Endothelial cell of umbilical vein (primary cell): ENCODE measurements at regions not wholly inside any gene's neighbourhood (a gene's known extent, or its start where the extent isn't known, plus 50 kb on each side); places are given as distances from the start of the nearest gene placed in this dataset.

Source experiments
- BruUV-seq: library from RNA; stranded (reverse); fragments of 400-500 nt; replicated peaks from 2 replicates; lab custom pipeline; 2021; lab: Mats Ljungman, UMichigan
- CTCF ChIA-PET: fragments of 300-600, 350-600 bp; sonication (Branson Sonifier 250); formaldehyde crosslinking; loops from one replicate; lab custom pipeline; 2021; ENCODE audit warnings: antibody characterized with exemption, inconsistent platforms; lab: Charles Lee
- POLR2A ChIA-PET: fragments of 300-600, 350-600 bp; sonication (Branson Sonifier 250); formaldehyde crosslinking; loops from one replicate; lab custom pipeline; 2021; ENCODE audit warnings: antibody characterized with exemption, inconsistent platforms; lab: Charles Lee
- DNase-seq: peaks from one replicate; pipeline ENCODE4 v3.0.0-alpha.2; 2011; ENCODE audit warnings: low read depth, low spot score
- FAIRE-seq: peaks from 2 replicates; lab custom pipeline; 2011; peaks lifted over from hg19 to GRCh38; lab: Jason Lieb, UNC
- H2AFZ ChIP-seq: 2 replicates; pipeline ENCODE4 v1.6.0; 2012; ENCODE audit warnings: low read depth, low read length, control low read depth, inconsistent platforms
- H3K27ac ChIP-seq: 2 replicates; pipeline ENCODE4 v1.5.1; 2011; ENCODE audit warnings: low read depth, mild to moderate bottlenecking, control low read depth, low read length, moderate library complexity; ENCODE audit not compliant: insufficient read depth
- H3K27me3 ChIP-seq, 2 experiments: 2 replicates each; pipeline versions ENCODE4 v1.6.0 to v1.6.1; 2011; ENCODE audit warnings: low read length in 2 of 2, mixed read lengths in 1 of 2; ENCODE audit not compliant: control insufficient read depth in 2 of 2, insufficient read depth in 2 of 2
- H3K36me3 ChIP-seq, 2 experiments: 2 replicates in 1 of 2; 3 replicates in 1 of 2; pipeline ENCODE4 v1.5.1; 2011; ENCODE audit warnings: low read length in 2 of 2, mild to moderate bottlenecking in 1 of 2, moderate library complexity in 1 of 2; ENCODE audit not compliant: control insufficient read depth in 2 of 2, insufficient read depth in 2 of 2; ENCODE audit errors: extremely low read depth in 1 of 2
- H3K4me1 ChIP-seq: 3 replicates; pipeline ENCODE4 v1.5.1; 2011; ENCODE audit warnings: mild to moderate bottlenecking, low read length; ENCODE audit not compliant: control insufficient read depth, insufficient read depth; ENCODE audit errors: extremely low read depth
- H3K4me2 ChIP-seq: 2 replicates; pipeline ENCODE4 v1.6.1; 2011; ENCODE audit warnings: low read length, control low read depth, mixed read lengths; ENCODE audit not compliant: insufficient read depth
- H3K4me3 ChIP-seq, 3 experiments: fragments of 200-600 bp in 1 of 3; sonication (generic), shearing (Covaris generic) in 1 of 3; replicated peaks in 1 of 3; 2 replicates each; pipeline ENCODE4 v1.5.1; 2011 to 2016; ENCODE audit warnings: control low read depth in 3 of 3, low read length in 3 of 3, mild to moderate bottlenecking in 2 of 3, inconsistent platforms in 1 of 3, low read depth in 1 of 3, moderate library complexity in 1 of 3; ENCODE audit not compliant: insufficient read depth in 1 of 3
- H3K79me2 ChIP-seq: 2 replicates; pipeline ENCODE4 v1.6.0; 2012; ENCODE audit warnings: low read length, inconsistent platforms; ENCODE audit not compliant: control insufficient read depth, insufficient read depth
- H3K9ac ChIP-seq: replicated peaks from 2 replicates; pipeline ENCODE3; 2011; ENCODE audit warnings: low read length, control low read depth; ENCODE audit not compliant: insufficient read depth; ENCODE audit errors: extremely low read depth
- H3K9me1 ChIP-seq: replicated peaks from 3 replicates; pipeline ENCODE4 v1.6.0; 2011; ENCODE audit warnings: mild to moderate bottlenecking, low read length; ENCODE audit not compliant: control insufficient read depth, insufficient read depth; ENCODE audit errors: extremely low read depth
- H3K9me3 ChIP-seq: replicated peaks from 2 replicates; pipeline ENCODE4 v1.5.1; 2012; ENCODE audit warnings: low read length, inconsistent platforms; ENCODE audit not compliant: control insufficient read depth, insufficient read depth
- H4K20me1 ChIP-seq: replicated peaks from 2 replicates; pipeline ENCODE3; 2011; ENCODE audit warnings: mild to moderate bottlenecking, low read length; ENCODE audit not compliant: control insufficient read depth, insufficient read depth; ENCODE audit errors: extremely low read depth
- CTCF ChIP-seq, 2 donors: IDR thresholded peaks; 1 replicate in 1 of 2; 2 replicates in 1 of 2; pipeline ENCODE4 v1.5.1; 2011; ENCODE audit warnings: low read length in 2 of 2, mild to moderate bottlenecking in 2 of 2, moderate library complexity in 2 of 2, control low read depth in 1 of 2, inconsistent platforms in 1 of 2, low read depth in 1 of 2; ENCODE audit not compliant: insufficient read depth in 1 of 2; ENCODE audit errors: extremely low read depth in 1 of 2
- EZH2 ChIP-seq: IDR thresholded peaks from 2 replicates; pipeline ENCODE4 v1.6.1; 2012; ENCODE audit warnings: borderline replicate concordance, low read depth, mild to moderate bottlenecking, moderate library complexity, low read length, inconsistent platforms; ENCODE audit not compliant: severe bottlenecking
- FOS ChIP-seq: IDR thresholded peaks from 2 replicates; pipeline ENCODE4 v1.6.1; 2011; ENCODE audit warnings: mild to moderate bottlenecking, low read length, moderate library complexity, borderline replicate concordance; ENCODE audit not compliant: insufficient read depth
- GATA2 ChIP-seq: IDR thresholded peaks from 2 replicates; pipeline ENCODE4 v1.7.0; 2011; ENCODE audit warnings: low read depth, mild to moderate bottlenecking, moderate library complexity, mixed read lengths, low read length; ENCODE audit not compliant: insufficient read length, insufficient read depth
- JUN ChIP-seq: IDR thresholded peaks from 2 replicates; pipeline ENCODE4 v1.6.1; 2011; ENCODE audit warnings: borderline replicate concordance, low read depth; ENCODE audit not compliant: insufficient read length, insufficient read depth
- MYC ChIP-seq: IDR thresholded peaks from one replicate; pipeline ENCODE4 v1.6.1; 2011; ENCODE audit warnings: mild to moderate bottlenecking, low read depth, low read length
- POLR2A ChIP-seq: IDR thresholded peaks from 2 replicates; pipeline ENCODE4 v1.6.1; 2012; ENCODE audit warnings: low read depth, mild to moderate bottlenecking, control low read depth, low read length
- POLR2AphosphoS5 ChIP-seq: IDR thresholded peaks from 2 replicates; pipeline ENCODE4 v1.6.1; 2012; ENCODE audit warnings: low read depth, mild to moderate bottlenecking, control low read depth, low read length, moderate library complexity; ENCODE audit not compliant: insufficient read depth
- dilution Hi-C: fragments of 300-500 bp; cut with MboI; formaldehyde crosslinking; loops from one replicate; pipeline ENCODE4 v1.15.0; 2019; ENCODE audit warnings: low sequenced_read_pairs; ENCODE audit not compliant: extremely low pct_ligation_motif_present
- intact Hi-C: fragments of 100-400 bp; cut with micrococcal nuclease; formaldehyde crosslinking; loops from one replicate; pipeline ENCODE4 v1.10.0; 2022
- TF ChIP-seq, protein P1 (sequence below): IDR thresholded peaks from 2 replicates; pipeline ENCODE4 v1.6.1; 2011; ENCODE audit not compliant: insufficient read depth, insufficient read length

DNA sequence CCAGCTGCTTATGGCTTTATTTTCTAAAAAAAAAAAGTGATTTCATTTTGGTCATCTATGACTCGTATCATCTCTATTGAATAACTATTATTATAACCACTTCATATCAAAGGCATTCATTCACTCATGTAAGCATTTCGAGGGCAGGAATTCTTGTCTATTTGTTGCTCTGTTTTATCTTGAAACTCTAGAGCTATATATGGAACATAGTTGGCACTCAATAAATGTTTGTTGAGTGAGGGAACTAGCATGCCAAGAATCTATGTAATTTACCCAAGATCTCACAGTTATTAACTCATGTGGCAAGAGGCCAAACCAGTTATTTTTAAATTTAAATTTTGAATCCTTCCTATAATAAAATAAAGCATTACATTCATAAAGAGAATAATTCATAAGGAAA, 470.1 kb downstream of the TMX3 start:
- H3K4me3 ChIP-seq, result no peak overlapping the region
- H3K27me3 ChIP-seq, result no peaks in the 10 kb centered on the region
- DNase-seq (no peak), FAIRE-seq (no peak)
- H3K36me3 ChIP-seq, result no peaks in the 10 kb centered on the region
- H3K9me3 ChIP-seq, result no peaks in the 10 kb centered on the region
- H2AFZ ChIP-seq, result no peak overlapping the region
- no peaks in the 10 kb centered on the region for H4K20me1 ChIP-seq
- no peak overlapping the region for H3K9ac ChIP-seq
- H3K4me1 ChIP-seq, result no peaks in the 10 kb centered on the region
- no peak overlapping the region for H3K27ac ChIP-seq
- dilution Hi-C loops, result no loop called here
- H3K4me2 ChIP-seq, result no peak overlapping the region
- intact Hi-C loops, result no loop called here
- BruUV-seq, result no TSS peak
- ChIA-PET POLR2A (no interaction called here), CTCF (no interaction called here)
- no peaks in the 10 kb centered on the region for H3K9me1 ChIP-seq
- no peaks in the 10 kb centered on the region for H3K79me2 ChIP-seq
- TF ChIP-seq MYC, result no peak
- TF ChIP-seq GATA2, result no peak
- TF ChIP-seq POLR2A, result no peak
- no peak for TF ChIP-seq EZH2
- TF ChIP-seq POLR2AphosphoS5, result no peak
- TF ChIP-seq FOS, result no peak

DNA sequence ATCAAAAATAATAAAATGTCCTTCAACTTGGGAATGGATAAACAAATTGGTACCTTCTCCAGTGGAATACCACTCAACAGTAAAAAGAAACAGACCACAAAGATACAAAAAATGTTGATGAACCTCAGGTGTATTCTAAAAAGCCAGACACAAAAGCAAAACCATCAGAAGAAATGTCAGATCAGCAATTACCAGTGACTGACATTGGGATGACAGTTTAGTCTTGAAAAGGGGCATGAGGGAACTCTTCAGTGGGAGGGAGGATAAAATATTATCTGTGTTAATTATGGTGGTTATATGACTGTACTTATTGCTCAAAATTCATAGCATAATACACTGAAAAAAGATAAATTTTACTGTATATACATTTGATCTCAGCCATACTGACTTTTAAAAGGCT, 473.0 kb downstream of the TMX3 start:
- no peaks in the 10 kb centered on the region for H3K27me3 ChIP-seq
- no peaks in the 10 kb centered on the region for H3K79me2 ChIP-seq
- dilution Hi-C loops, result no loop called here
- H3K27ac ChIP-seq, result no peak overlapping the region
- no TSS peak for BruUV-seq
- no peak overlapping the region for H3K4me3 ChIP-seq
- no peak for FAIRE-seq
- no peaks in the 10 kb centered on the region for H3K9me1 ChIP-seq
- H4K20me1 ChIP-seq, result no peaks in the 10 kb centered on the region
- CTCF ChIA-PET, result no interaction called here
- POLR2A ChIA-PET, result no interaction called here
- H3K4me2 ChIP-seq, result no peak overlapping the region
- H3K9ac ChIP-seq, result no peak overlapping the region
- intact Hi-C loops, result no loop called here
- H3K9me3 ChIP-seq, result no peaks in the 10 kb centered on the region
- no peak for TF ChIP-seq EZH2
- no peak for TF ChIP-seq POLR2A
- TF ChIP-seq, protein P1, sequence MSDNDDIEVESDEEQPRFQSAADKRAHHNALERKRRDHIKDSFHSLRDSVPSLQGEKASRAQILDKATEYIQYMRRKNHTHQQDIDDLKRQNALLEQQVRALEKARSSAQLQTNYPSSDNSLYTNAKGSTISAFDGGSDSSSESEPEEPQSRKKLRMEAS, result no peak
- no peak for TF ChIP-seq JUN
- TF ChIP-seq CTCF (IDR thresholded peaks at IDR 0.05; ENCODE audit: extremely low read depth in 1 of 2, insufficient read depth in 1 of 2, low read depth in 1 of 2, low read length in 2 of 2), result no peak
- TF ChIP-seq FOS, result no peak
- TF ChIP-seq POLR2AphosphoS5, result no peak
- TF ChIP-seq MYC, result no peak
- TF ChIP-seq GATA2, result no peak
- H3K36me3 ChIP-seq, result no peaks in the 10 kb centered on the region
- no peak for DNase-seq
- no peak overlapping the region for H2AFZ ChIP-seq
- no peaks in the 10 kb centered on the region for H3K4me1 ChIP-seq
